GM19455 (cell line): ENCODE measurements at regions not wholly inside any gene's neighbourhood (a gene's known extent, or its start where the extent isn't known, plus 50 kb on each side); places are given as distances from the start of the nearest gene placed in this dataset.

Experiments used
- ATAC-seq: cut with Tn5 transposase; IDR thresholded peaks from one replicate; pipeline ENCODE4 v1.9.1; 2021; ENCODE audit not compliant: unreplicated experiment

DNA sequence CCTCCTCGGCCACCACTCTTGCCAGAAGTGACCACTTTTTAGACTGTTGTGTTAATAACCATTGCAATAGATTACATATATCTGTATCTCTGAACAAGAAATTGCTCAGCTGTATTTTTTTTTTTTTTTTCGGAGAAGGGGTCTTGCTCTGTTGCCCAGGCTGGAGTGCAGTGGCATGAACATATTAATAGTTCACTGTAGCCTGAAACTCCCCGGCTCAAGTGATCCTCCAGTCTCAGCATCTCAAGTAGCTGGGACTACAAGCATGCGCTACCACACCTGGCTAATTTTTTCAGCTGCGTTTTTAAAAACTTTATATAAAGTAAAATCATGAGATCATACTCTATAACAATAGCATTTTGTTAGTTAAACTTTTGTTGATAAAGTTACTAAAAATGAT, 609.0 kb downstream of the ZNF385D start:
- no peak for ATAC-seq

- no peak for ATAC-seq
Measured at GRCh38 chr3:21140785-21141184, 610.2 kb downstream of the ZNF385D start.

DNA sequence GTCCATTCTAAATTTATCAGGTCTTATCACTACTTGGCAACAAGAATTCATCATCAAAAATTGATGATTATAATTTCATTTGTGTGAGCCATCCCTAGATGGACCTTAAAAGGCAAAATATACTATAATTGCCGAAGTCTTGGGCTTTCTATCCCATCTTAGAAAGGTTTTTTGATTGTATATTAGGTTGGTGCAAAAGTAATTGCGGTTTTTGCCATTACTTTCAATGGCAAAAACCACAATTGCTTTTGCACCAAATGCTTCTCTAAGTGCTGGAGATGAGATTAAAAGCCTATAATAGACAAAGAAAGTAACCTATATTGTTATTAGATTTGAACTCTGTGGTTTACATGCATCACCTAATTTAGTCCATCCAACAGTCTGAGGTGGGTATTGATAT, 612.9 kb downstream of the ZNF385D start:
- ATAC-seq, result no peak

DNA sequence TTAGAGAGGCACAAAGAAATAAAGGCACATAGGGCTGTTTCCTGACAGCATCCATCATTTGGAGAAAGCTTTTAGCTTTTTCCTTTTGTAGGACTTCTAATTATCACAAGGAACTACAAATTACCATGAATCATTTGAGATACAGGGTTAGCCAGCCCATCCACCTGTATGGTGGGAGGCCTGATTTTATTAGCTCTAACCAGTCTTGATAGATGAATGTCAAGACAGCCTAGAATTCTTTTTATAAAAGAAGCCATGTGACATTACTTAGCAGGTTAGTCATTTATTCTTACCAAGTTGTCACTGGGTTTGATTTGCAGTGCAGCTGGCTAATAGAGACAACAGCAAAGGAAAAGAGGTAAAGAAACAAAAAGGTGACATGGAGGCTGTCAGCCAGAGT, 618.1 kb downstream of the ZNF385D start:
- ATAC-seq, result no peak

- no peak for ATAC-seq
Measured at GRCh38 chr3:21120826-21121225, 630.2 kb downstream of the ZNF385D start.

GRCh38 chr3:21117370-21117769, 633.6 kb downstream of the ZNF385D start:
- ATAC-seq, result no peak

DNA sequence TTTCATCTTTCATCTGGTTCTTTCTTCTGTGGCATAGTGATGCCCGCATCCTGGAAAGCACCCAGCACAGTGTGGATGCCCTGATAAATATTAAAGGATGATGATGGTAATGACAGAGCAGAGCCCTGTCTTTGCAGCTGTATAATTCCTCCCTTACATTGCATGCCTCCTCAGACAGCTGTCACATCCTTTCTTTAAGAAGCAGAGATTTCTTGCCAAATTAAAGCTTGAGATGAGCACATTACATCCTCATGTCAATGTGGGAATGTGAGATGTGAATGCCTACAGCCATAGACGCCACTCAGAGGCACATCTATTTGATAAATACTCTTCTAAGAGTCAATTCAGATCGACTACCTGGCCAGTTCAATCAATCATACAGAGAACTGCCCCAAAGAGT, 642.0 kb downstream of the ZNF385D start:
- ATAC-seq, result no peak

DNA sequence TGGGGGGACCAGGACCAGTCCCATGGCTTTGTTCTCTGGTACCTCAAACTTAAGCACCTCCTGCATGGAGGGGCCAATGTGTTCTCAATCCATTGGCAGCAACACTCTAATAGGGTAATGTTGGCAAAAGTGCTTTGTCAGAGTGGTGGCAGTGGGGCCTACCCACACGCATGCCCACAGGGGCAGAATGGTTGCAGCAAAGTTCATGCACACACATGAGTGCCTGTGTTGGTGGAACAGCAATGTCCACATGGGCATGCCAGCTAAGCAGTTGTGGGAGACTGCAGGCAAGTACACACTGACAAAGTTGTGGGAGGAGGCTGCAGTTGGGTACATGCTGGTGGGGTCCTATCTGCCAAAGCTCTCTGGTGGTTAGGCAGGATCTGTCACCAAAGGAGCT, 645.2 kb downstream of the ZNF385D start:
- no peak for ATAC-seq

DNA sequence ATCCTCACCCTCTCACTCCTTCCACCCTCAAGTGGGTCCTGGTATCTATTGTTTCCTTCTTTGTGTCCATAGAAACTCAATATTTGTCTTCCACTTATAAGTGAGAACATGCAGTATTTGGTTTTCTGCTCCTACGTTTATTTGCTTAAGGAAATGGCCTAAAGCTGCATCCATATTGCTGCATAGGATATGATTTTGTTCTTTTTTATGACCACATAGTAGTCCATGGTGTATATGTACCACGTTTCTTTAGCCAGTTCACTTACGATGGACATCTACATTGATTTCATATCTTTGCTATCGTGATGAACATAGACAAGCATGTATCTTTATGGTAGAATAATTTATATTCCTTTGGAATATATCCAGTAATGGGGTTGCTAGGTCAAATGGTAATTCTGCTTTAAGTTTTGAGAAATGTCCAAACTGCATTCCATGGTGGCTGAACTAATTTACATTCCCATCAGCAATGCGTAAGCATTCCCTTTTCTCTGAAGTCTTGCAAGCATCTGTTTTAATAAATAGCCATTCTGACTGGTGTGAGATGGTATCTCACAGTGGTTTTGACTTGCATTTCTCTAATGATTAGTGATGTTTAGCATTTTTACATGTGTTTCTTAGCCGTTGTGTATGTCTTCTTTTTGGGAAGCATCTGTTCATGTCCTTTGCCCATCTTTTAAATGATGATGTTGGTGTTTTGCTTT, 650.2 kb downstream of the ZNF385D start:
- no peak for ATAC-seq

DNA sequence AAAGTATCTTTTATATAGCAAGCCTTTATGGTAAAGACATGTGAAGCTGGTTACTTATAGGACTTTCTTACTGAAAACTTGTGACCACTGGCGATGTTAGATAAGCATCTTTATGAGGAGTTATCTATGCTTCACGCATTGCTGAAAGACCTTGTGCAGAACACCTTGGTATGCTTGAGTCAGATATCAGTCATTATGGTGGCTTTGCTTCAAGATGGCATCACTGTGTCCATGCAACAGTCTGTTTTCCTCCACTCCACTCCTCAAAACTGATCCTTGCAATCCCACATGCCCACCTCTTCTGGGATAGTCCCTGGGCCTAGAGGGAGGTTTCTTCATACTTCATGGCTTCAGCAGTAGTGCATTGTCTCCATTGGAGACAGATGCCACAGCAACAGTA, 656.3 kb downstream of the ZNF385D start:
- ATAC-seq, result no peak

DNA sequence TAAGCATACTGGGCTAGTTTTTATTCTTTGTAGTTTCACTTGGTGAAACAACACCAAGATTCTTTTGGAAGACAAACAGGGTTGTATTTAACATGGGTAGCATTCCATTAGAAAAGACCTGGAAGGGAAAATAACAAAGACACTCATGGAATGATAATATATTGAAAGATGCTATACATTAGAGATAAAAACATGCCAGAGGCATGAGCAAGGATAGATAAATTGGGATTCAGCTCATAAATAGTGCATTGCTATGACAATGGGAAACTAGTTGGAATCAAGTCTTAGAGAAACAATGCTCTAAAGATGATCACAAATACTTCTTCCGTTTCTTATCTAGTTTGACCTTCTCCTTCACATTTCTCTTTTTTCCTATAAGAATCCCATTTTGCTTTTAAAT, 677.4 kb downstream of the ZNF385D start:
- ATAC-seq, result no peak

- no peak for ATAC-seq
Measured at GRCh38 chr3:21067031-21067813, 683.8 kb downstream of the ZNF385D start.

GRCh38 chr3:21062831-21063294, 688.1 kb downstream of the ZNF385D start:
- no peak for ATAC-seq

GRCh38 chr3:21059404-21059803, 691.6 kb downstream of the ZNF385D start:
- ATAC-seq, result no peak

DNA sequence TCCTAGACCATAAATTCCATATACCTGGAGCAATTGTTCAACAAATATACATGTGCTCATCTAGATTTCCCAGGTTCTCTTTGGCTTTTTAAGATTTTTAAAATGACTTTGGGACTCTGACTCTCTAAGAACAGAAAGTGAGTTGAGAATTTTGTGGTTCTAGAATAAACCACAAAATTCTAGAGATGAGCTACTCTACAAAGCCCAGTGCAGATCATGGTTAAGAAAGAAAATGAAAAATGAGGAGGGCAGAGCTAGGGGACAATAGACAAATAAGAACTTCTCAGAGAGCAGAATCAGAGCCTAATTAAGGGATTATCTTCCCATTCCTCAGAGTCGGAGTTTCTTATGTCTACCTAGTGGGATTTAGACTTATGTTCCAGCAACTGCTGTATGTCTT, 694.7 kb downstream of the ZNF385D start:
- no peak for ATAC-seq

DNA sequence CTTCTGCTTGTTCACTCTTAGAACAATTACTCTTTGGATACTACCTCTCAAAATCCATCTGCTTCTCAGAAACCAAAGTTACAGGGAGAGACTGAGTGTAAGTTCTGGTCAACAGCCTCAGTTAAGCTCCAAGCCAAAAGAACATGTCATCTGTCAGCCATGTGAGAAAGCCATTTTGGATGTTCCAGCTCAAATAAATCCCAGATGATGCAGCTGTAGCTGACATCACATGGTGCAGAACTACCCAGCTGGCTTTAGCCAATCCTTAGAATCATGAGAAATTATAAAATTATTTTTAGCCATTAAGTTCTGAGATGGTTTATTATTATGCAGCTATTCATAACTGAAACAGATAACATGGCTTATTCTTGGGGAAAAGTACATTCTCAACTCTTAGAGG, 696.0 kb downstream of the ZNF385D start:
- ATAC-seq, result no peak

DNA sequence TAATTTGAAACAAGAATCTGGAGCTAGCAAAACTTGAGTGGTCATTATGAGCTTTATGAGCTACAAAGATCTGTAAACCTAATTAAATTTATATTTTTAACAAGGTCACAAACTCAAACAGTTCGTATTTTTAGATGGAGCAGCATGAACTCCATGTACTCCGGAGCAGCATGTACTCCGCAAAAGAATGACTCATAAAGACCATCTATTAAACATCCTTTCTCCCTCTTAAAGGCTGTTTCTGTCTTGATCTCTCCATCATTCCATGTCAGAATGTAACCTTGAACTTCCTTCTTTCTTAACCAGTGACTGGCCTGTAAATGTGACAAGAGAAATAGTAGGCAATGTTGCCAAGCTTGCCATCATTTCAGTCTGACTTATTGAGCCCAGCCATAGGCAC, 696.9 kb downstream of the ZNF385D start:
- ATAC-seq, result no peak

DNA sequence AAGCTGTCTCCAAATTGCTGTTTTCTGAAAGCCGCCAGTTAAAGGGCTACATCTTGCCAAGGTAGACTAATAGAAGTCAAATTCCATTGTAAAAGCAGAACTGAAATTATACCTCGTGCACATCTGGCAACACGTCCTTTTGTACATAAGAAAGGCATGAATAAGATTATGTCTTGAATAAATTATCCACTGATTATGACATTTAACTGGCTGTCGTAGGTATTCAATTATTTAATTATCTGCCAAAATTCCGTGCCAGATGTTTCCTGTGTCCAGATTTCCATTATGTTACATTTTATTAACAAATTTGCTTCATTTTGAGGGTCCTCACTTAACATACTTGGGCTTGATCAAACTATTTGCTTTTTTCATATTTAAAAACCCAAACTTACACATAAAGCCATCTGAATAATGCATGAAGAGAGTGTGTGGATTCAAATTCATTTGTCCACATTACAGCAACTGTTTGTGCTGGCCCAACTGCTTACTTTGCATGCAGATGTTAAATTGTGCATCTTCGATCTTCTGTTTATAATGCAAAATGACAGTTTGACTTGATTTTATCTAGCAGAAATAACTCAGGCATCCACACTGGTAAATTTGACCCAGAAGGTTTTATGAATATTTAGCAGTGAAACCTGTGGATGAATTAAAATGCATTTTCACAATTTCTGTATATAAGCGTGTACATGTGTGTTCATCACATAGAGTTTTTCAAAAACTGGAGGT, 701.5 kb downstream of the ZNF385D start:
- no peak for ATAC-seq

DNA sequence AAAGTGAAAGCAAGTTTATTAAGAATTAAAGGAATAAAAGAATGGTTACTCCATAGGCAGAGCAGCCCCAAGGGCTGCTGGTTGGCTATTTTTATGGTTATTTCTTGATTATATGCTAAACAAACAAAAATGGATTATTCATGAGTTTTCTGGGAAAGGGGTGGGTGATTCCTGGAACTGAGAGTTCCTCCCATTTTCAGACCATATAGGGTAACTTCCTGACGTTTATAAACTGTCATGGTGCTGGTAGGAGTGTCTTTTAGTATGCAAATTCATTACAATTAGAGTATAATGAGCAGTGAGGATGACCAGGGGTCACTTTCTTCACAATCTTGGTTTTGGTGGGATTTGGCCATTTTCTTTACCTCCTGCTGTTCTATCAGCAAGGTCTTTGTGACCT, 707.9 kb downstream of the ZNF385D start:
- no peak for ATAC-seq

- no peak for ATAC-seq
Measured at GRCh38 chr3:21042184-21042583, 708.8 kb downstream of the ZNF385D start.

DNA sequence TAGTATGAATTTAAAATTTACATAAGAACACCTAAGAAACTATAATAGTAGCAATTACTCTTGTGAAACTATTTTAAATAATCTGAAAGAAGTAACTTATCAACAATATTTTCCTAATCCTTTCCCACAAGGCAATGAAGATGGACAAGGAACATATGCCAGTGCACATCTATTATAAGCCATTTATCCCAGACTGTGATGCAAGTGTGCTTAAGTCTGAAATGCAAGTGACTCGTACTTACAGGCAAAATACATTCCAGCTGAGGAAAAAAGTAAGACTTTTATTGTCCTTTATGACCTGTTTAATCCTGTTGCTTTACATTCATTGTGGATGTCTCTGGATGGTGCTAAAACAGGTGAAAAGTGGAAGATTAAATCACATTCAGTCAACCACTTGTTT, 709.4 kb downstream of the ZNF385D start:
- ATAC-seq, result no peak

DNA sequence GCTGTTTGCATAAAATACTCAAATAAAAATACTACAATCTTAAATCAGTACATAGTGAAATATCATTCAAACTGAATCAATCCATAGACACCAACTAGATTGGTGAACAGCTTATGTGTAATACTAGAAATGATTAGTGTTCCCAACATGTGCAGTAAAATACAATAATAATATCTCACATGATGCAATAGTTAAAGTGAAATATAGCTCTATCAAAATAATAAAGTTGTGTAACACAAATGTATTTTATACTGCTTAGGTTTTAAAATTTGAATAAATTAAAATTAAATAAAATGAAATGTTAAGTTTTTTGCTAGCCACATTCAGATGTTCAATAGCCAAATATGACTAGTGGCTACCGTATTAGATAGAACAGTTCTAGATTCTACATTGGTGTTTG, 714.1 kb downstream of the ZNF385D start:
- ATAC-seq, result no peak
